Thyroid gland (tissue), 4 donors: ENCODE measurements at regions not wholly inside any gene's neighbourhood (a gene's known extent, or its start where the extent isn't known, plus 50 kb on each side); places are given as distances from the start of the nearest gene placed in this dataset.
A peak's percentile ranks its signal among the peaks of the same experiment; 100 is the strongest.

Experiments
- DNase-seq, 2 donors: peaks; one replicate each; pipeline ENCODE4 v3.0.0-alpha.2; 2019
- H3K27ac ChIP-seq, 3 donors: fragments of 200-600 bp; sonication (generic); 1 replicate in 2 of 3; 2 replicates in 1 of 3; pipeline ENCODE4 v1.5.1; 2016 to 2019; ENCODE audit warnings: mild to moderate bottlenecking in 1 of 3, moderate library complexity in 1 of 3
- H3K27me3 ChIP-seq: fragments of 200-600 bp; sonication (generic); one replicate; pipeline ENCODE4 v1.5.1; 2019
- H3K36me3 ChIP-seq, 2 donors: fragments of 200-600 bp; sonication (generic); one replicate each; pipeline ENCODE4 v1.5.1; 2016 to 2019
- H3K4me1 ChIP-seq, 2 donors: fragments of 200-600 bp; sonication (generic); one replicate each; pipeline ENCODE4 v1.5.1; 2017 to 2019
- H3K4me3 ChIP-seq, 3 donors: fragments of 200-600 bp; sonication (generic); replicated peaks in 1 of 3; 1 replicate in 2 of 3; 2 replicates in 1 of 3; pipeline ENCODE4 v1.5.1; 2016; ENCODE audit warnings: mild to moderate bottlenecking in 1 of 3
- H3K9me3 ChIP-seq: fragments of 200-600 bp; sonication (generic); one replicate; pipeline ENCODE4 v1.5.1; 2017
- CTCF ChIP-seq, 6 experiments: fragments of 200-600 bp in 3 of 6; fragments of 450-650 bp in 3 of 6; sonication (generic) in 3 of 6; IDR thresholded peaks; one replicate each; pipeline ENCODE4 v1.5.1; 2016 to 2019; ENCODE audit warnings: antibody characterized with exemption in 6 of 6, mild to moderate bottlenecking in 2 of 6, inconsistent platforms in 1 of 6, moderate library complexity in 1 of 6
- POLR2A ChIP-seq, 2 donors: fragments of 450-650 bp; IDR thresholded peaks; one replicate each; pipeline ENCODE4 v1.6.1; 2017; ENCODE audit warnings: antibody characterized with exemption in 2 of 2, mild to moderate bottlenecking in 2 of 2, moderate library complexity in 1 of 2
- WGBS, 2 donors: methylation state at CpG; one replicate each; pipeline ENCODE4 v1.1.5; 2017; 5-methylcytosine and 5-hydroxymethylcytosine counted together
- intact Hi-C: fragments of 100-400 bp; cut with DNase I; formaldehyde crosslinking; loops from one replicate; pipeline ENCODE4 v1.15.1; 2023

- DNase-seq: no peak
- TF ChIP-seq CTCF (IDR thresholded peaks at IDR 0.05) (no peak), POLR2A (IDR thresholded peaks at IDR 0.05) (no peak)
- 82 to 88% methylated on average over 7 of the region's 7 CpGs for WGBS, 2 donors
- Histone ChIP-seq H3K36me3 (no peaks in the 10 kb centered on the region), H3K27me3 (no peaks in the 10 kb centered on the region), H3K9me3 (no peaks in the 10 kb centered on the region), H3K4me3 (no peak overlapping the region), H3K4me1 (no peaks in the 10 kb centered on the region), H3K27ac (no peak overlapping the region)
- intact Hi-C loops: no loop called here
These were observed 247.3 kb upstream of the LYZL1 start for GRCh38 chr10:29041616-29042015.

- no peaks in the 10 kb centered on the region for H3K4me1 ChIP-seq
- WGBS, 2 donors: 92 to 97% methylated on average over 1 of the region's 1 CpG
- no peaks in the 10 kb centered on the region for H3K36me3 ChIP-seq
- no peak overlapping the region for H3K27ac ChIP-seq
- no peak for DNase-seq
- H3K4me3 ChIP-seq: no peak overlapping the region
- intact Hi-C loops: no loop called here
- H3K27me3 ChIP-seq: no peaks in the 10 kb centered on the region
- TF ChIP-seq CTCF (IDR thresholded peaks at IDR 0.05) (no peak), POLR2A (IDR thresholded peaks at IDR 0.05) (no peak)
- H3K9me3 ChIP-seq: no peaks in the 10 kb centered on the region
These were observed 240.4 kb upstream of the LYZL1 start for GRCh38 chr10:29048506-29048905.

GRCh38 chr10:29050081-29050480 lies 238.8 kb upstream of the LYZL1 start:
- WGBS, 2 donors: 75 to 84% methylated on average over 3 of the region's 3 CpGs
- no peaks in the 10 kb centered on the region for H3K36me3 ChIP-seq
- H3K27ac ChIP-seq: no peak overlapping the region
- no peak for TF ChIP-seq POLR2A (IDR thresholded peaks at IDR 0.05)
- no peak for TF ChIP-seq CTCF (IDR thresholded peaks at IDR 0.05)
- no peaks in the 10 kb centered on the region for H3K9me3 ChIP-seq
- intact Hi-C loops: no loop called here
- H3K4me3 ChIP-seq: no peak overlapping the region
- H3K27me3 ChIP-seq: no peaks in the 10 kb centered on the region
- DNase-seq: no peak
- no peaks in the 10 kb centered on the region for H3K4me1 ChIP-seq

- H3K27ac ChIP-seq: no peak overlapping the region
- H3K4me3 ChIP-seq: no peak overlapping the region
- intact Hi-C loops: no loop called here
- H3K4me1 ChIP-seq: no peaks in the 10 kb centered on the region
- no peaks in the 10 kb centered on the region for H3K9me3 ChIP-seq
- no peak for TF ChIP-seq POLR2A (IDR thresholded peaks at IDR 0.05)
- no peak for TF ChIP-seq CTCF (IDR thresholded peaks at IDR 0.05)
- H3K36me3 ChIP-seq: no peaks in the 10 kb centered on the region
- 63 to 70% methylated on average over 2 of the region's 2 CpGs for WGBS, 2 donors
- H3K27me3 ChIP-seq: no peaks in the 10 kb centered on the region
- no peak for DNase-seq
These were observed 233.8 kb upstream of the LYZL1 start for GRCh38 chr10:29055101-29055500.

GRCh38 chr10:29056729-29057128 lies 232.1 kb upstream of the LYZL1 start:
- H3K27me3 ChIP-seq: no peaks in the 10 kb centered on the region
- H3K36me3 ChIP-seq: no peaks in the 10 kb centered on the region
- WGBS, 2 donors: 88 to 92% methylated on average over 2 of the region's 2 CpGs
- intact Hi-C loops: no loop called here
- H3K27ac ChIP-seq: no peak overlapping the region
- no peak for TF ChIP-seq POLR2A (IDR thresholded peaks at IDR 0.05)
- H3K4me1 ChIP-seq: no peaks in the 10 kb centered on the region
- no peaks in the 10 kb centered on the region for H3K9me3 ChIP-seq
- DNase-seq: no peak
- no peak overlapping the region for H3K4me3 ChIP-seq

GRCh38 chr10:29057822-29058331 lies 231.0 kb upstream of the LYZL1 start:
- H3K4me1 ChIP-seq: no peaks in the 10 kb centered on the region
- H3K9me3 ChIP-seq: no peaks in the 10 kb centered on the region
- no peak overlapping the region for H3K4me3 ChIP-seq
- TF ChIP-seq POLR2A (IDR thresholded peaks at IDR 0.05) (no peak), CTCF (IDR thresholded peaks at IDR 0.05) (no peak)
- H3K27ac ChIP-seq: no peak overlapping the region
- H3K36me3 ChIP-seq: no peaks in the 10 kb centered on the region
- 54 to 62% methylated on average over 4 of the region's 4 CpGs for WGBS, 2 donors
- DNase-seq: peak; percentile 9 to 14
- H3K27me3 ChIP-seq: no peaks in the 10 kb centered on the region
- intact Hi-C loops: no loop called here
